ENCODE measurements at regions not wholly inside any gene's neighbourhood (a gene's known extent, or its start where the extent isn't known, plus 50 kb on each side); places are given as distances from the start of the nearest gene placed in this dataset.

DNA sequence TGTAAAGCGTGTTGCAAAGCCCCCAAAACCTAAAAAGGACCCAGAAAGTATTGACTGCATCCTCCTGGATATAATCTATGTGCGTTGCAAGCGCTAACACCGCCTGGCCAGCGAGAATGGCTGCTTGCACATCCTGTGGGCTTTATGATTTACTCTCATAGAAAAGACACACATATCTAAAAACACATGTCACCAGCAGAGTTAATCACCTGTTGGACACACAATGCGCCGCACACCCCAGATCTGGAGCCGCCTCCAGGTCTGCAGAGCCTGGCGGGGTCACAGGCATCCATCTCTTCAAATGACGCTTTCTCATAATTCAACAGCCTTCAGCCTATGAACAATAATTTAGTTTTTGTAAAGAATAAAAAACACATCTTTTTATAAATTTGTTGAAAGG is 186.5 kb downstream of the RTP5 start (continued):
- TF ChIP-seq, protein P1, sequence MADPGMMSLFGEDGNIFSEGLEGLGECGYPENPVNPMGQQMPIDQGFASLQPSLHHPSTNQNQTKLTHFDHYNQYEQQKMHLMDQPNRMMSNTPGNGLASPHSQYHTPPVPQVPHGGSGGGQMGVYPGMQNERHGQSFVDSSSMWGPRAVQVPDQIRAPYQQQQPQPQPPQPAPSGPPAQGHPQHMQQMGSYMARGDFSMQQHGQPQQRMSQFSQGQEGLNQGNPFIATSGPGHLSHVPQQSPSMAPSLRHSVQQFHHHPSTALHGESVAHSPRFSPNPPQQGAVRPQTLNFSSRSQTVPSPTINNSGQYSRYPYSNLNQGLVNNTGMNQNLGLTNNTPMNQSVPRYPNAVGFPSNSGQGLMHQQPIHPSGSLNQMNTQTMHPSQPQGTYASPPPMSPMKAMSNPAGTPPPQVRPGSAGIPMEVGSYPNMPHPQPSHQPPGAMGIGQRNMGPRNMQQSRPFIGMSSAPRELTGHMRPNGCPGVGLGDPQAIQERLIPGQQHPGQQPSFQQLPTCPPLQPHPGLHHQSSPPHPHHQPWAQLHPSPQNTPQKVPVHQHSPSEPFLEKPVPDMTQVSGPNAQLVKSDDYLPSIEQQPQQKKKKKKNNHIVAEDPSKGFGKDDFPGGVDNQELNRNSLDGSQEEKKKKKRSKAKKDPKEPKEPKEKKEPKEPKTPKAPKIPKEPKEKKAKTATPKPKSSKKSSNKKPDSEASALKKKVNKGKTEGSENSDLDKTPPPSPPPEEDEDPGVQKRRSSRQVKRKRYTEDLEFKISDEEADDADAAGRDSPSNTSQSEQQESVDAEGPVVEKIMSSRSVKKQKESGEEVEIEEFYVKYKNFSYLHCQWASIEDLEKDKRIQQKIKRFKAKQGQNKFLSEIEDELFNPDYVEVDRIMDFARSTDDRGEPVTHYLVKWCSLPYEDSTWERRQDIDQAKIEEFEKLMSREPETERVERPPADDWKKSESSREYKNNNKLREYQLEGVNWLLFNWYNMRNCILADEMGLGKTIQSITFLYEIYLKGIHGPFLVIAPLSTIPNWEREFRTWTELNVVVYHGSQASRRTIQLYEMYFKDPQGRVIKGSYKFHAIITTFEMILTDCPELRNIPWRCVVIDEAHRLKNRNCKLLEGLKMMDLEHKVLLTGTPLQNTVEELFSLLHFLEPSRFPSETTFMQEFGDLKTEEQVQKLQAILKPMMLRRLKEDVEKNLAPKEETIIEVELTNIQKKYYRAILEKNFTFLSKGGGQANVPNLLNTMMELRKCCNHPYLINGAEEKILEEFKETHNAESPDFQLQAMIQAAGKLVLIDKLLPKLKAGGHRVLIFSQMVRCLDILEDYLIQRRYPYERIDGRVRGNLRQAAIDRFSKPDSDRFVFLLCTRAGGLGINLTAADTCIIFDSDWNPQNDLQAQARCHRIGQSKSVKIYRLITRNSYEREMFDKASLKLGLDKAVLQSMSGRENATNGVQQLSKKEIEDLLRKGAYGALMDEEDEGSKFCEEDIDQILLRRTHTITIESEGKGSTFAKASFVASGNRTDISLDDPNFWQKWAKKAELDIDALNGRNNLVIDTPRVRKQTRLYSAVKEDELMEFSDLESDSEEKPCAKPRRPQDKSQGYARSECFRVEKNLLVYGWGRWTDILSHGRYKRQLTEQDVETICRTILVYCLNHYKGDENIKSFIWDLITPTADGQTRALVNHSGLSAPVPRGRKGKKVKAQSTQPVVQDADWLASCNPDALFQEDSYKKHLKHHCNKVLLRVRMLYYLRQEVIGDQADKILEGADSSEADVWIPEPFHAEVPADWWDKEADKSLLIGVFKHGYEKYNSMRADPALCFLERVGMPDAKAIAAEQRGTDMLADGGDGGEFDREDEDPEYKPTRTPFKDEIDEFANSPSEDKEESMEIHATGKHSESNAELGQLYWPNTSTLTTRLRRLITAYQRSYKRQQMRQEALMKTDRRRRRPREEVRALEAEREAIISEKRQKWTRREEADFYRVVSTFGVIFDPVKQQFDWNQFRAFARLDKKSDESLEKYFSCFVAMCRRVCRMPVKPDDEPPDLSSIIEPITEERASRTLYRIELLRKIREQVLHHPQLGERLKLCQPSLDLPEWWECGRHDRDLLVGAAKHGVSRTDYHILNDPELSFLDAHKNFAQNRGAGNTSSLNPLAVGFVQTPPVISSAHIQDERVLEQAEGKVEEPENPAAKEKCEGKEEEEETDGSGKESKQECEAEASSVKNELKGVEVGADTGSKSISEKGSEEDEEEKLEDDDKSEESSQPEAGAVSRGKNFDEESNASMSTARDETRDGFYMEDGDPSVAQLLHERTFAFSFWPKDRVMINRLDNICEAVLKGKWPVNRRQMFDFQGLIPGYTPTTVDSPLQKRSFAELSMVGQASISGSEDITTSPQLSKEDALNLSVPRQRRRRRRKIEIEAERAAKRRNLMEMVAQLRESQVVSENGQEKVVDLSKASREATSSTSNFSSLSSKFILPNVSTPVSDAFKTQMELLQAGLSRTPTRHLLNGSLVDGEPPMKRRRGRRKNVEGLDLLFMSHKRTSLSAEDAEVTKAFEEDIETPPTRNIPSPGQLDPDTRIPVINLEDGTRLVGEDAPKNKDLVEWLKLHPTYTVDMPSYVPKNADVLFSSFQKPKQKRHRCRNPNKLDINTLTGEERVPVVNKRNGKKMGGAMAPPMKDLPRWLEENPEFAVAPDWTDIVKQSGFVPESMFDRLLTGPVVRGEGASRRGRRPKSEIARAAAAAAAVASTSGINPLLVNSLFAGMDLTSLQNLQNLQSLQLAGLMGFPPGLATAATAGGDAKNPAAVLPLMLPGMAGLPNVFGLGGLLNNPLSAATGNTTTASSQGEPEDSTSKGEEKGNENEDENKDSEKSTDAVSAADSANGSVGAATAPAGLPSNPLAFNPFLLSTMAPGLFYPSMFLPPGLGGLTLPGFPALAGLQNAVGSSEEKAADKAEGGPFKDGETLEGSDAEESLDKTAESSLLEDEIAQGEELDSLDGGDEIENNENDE (IDR thresholded peaks at IDR 0.05; ENCODE audit: insufficient replicate concordance, low read length), result no peak

Data from H1 (cell line).